Muscle of back (tissue), 3 donors: ENCODE measurements at regions not wholly inside any gene's neighbourhood (a gene's known extent, or its start where the extent isn't known, plus 50 kb on each side); places are given as distances from the start of the nearest gene placed in this dataset.
A peak's percentile ranks its signal among the peaks of the same experiment; 100 is the strongest.
"Not testable (repeated sequence)": the region's sequence is repeated elsewhere in the genome, so short reads cannot be mapped to it uniquely, and the experiment has no call there.

ENCODE experiments used
- DNase-seq, 3 donors: peaks; one replicate each; pipeline versions ENCODE4 v3.0.0 to v3.0.0-alpha.2; 2013

- no peak for DNase-seq
These were observed 114.0 kb downstream of the LHX2 start for GRCh38 chr9:124125651-124125977.

- peak; percentile 45 to 75 (median 72) for DNase-seq
These were observed 115.4 kb downstream of the LHX2 start for GRCh38 chr9:124126648-124127646.

- no peak for DNase-seq
These were observed 117.1 kb downstream of the LHX2 start for GRCh38 chr9:124128568-124129166.

- DNase-seq, result no peak
These were observed 118.9 kb downstream of the LHX2 start for GRCh38 chr9:124130277-124131075.

GRCh38 chr9:124131518-124131917 is 120.0 kb downstream of the LHX2 start:
- not testable (repeated sequence) for DNase-seq

- DNase-seq, result no peak
These were observed 121.1 kb downstream of the LHX2 start for GRCh38 chr9:124132671-124133147.

GRCh38 chr9:124133727-124134126 is 122.2 kb downstream of the LHX2 start:
- peak in 1 of 3 donors; percentile 31 for DNase-seq

- no peak for DNase-seq
These were observed 123.0 kb downstream of the LHX2 start for GRCh38 chr9:124134526-124134925.

GRCh38 chr9:124135813-124136365 is 121.9 kb upstream of the NEK6 start:
- DNase-seq, result no peak

- DNase-seq, result no peak
These were observed 120.5 kb upstream of the NEK6 start for GRCh38 chr9:124137009-124137943.

GRCh38 chr9:124137944-124138335 is 119.8 kb upstream of the NEK6 start:
- no peak for DNase-seq

- DNase-seq, result no peak
These were observed 118.7 kb upstream of the NEK6 start for GRCh38 chr9:124139001-124139400.

- DNase-seq, result no peak
These were observed 116.7 kb upstream of the NEK6 start for GRCh38 chr9:124140941-124141568.

GRCh38 chr9:124144561-124145123 is 113.1 kb upstream of the NEK6 start:
- DNase-seq, result peak in 1 of 3 donors; percentile 41

GRCh38 chr9:124146031-124146561 is 111.7 kb upstream of the NEK6 start:
- DNase-seq, result no peak

GRCh38 chr9:124149992-124150391 is 107.8 kb upstream of the NEK6 start:
- no peak for DNase-seq

- DNase-seq, result peak in 2 of 3 donors; percentile 47 to 68
These were observed 93.9 kb upstream of the NEK6 start for GRCh38 chr9:124163760-124164255.

GRCh38 chr9:124164811-124165210 is 92.9 kb upstream of the NEK6 start:
- DNase-seq, result peak in 2 of 3 donors; percentile 15 to 22

- no peak for DNase-seq
These were observed 83.3 kb upstream of the NEK6 start for GRCh38 chr9:124174433-124174832.
